Fibroblast of skin of scalp (primary cell): ENCODE measurements at regions not wholly inside any gene's neighbourhood (a gene's known extent, or its start where the extent isn't known, plus 50 kb on each side); places are given as distances from the start of the nearest gene placed in this dataset.

Source experiments
- DNase-seq: peaks from one replicate; pipeline ENCODE4 v3.0.0-alpha.2; 2013

- DNase-seq, result no peak
Observed at GRCh38 chr3:25300141-25300540, 127.9 kb upstream of the RARB start.

GRCh38 chr3:25304916-25305315, 123.1 kb upstream of the RARB start:
- no peak for DNase-seq

GRCh38 chr3:25306066-25306465, 122.0 kb upstream of the RARB start:
- no peak for DNase-seq

GRCh38 chr3:25306705-25307104, 121.4 kb upstream of the RARB start:
- DNase-seq, result no peak

GRCh38 chr3:25313286-25313685, 114.8 kb upstream of the RARB start:
- no peak for DNase-seq

- DNase-seq, result no peak
Observed at GRCh38 chr3:25324954-25325655, 103.0 kb upstream of the RARB start.

GRCh38 chr3:25335356-25335755, 92.7 kb upstream of the RARB start:
- no peak for DNase-seq

- no peak for DNase-seq
Observed at GRCh38 chr3:25338158-25338725, 89.8 kb upstream of the RARB start.

GRCh38 chr3:25339225-25339624, 88.8 kb upstream of the RARB start:
- DNase-seq, result no peak

GRCh38 chr3:25344670-25345069, 83.4 kb upstream of the RARB start:
- DNase-seq, result no peak

GRCh38 chr3:25349095-25349494, 79.0 kb upstream of the RARB start:
- no peak for DNase-seq

GRCh38 chr3:25349828-25350724, 78.0 kb upstream of the RARB start:
- DNase-seq, result no peak

- no peak for DNase-seq
Observed at GRCh38 chr3:25350725-25351114, 77.3 kb upstream of the RARB start.

- peak; percentile 88 for DNase-seq
Observed at GRCh38 chr3:25354071-25354470, 74.0 kb upstream of the RARB start.

- peak; percentile 45 for DNase-seq
Observed at GRCh38 chr3:25355034-25355885, 72.8 kb upstream of the RARB start.

- peak; percentile 35 for DNase-seq
Observed at GRCh38 chr3:25355998-25356397, 72.1 kb upstream of the RARB start.

GRCh38 chr3:25362118-25362517, 65.9 kb upstream of the RARB start:
- DNase-seq, result no peak

GRCh38 chr3:25365636-25366035, 62.4 kb upstream of the RARB start:
- no peak for DNase-seq

GRCh38 chr3:25367025-25367424, 61.0 kb upstream of the RARB start:
- DNase-seq, result no peak

GRCh38 chr3:25372167-25372566, 55.9 kb upstream of the RARB start:
- DNase-seq, result peak; percentile 76

GRCh38 chr3:25376340-25376739, 51.7 kb upstream of the RARB start:
- DNase-seq, result no peak

GRCh38 chr3:25377042-25377441, 51.0 kb upstream of the RARB start:
- no peak for DNase-seq
